HT1080 (cell line): ENCODE measurements at regions not wholly inside any gene's neighbourhood (a gene's known extent, or its start where the extent isn't known, plus 50 kb on each side); places are given as distances from the start of the nearest gene placed in this dataset. TPM values are rescaled to one million over a fixed set of nuclear protein-coding genes. Genes with fewer than 3 reads are reported as not detected.
"Not testable (repeated sequence)": the region's sequence is repeated elsewhere in the genome, so short reads cannot be mapped to it uniquely, and the experiment has no call there.

Experiments
- DNase-seq: peaks from one replicate; pipeline ENCODE4 v3.0.0-alpha.2; 2015; ENCODE audit warnings: low read depth
- small RNA-seq: library from RNA; depleted of rRNA; stranded (forward); fragments of <200 nt; gene quantifications from one replicate; pipeline ENCODE3, GENCODE V24; 2014

DNA sequence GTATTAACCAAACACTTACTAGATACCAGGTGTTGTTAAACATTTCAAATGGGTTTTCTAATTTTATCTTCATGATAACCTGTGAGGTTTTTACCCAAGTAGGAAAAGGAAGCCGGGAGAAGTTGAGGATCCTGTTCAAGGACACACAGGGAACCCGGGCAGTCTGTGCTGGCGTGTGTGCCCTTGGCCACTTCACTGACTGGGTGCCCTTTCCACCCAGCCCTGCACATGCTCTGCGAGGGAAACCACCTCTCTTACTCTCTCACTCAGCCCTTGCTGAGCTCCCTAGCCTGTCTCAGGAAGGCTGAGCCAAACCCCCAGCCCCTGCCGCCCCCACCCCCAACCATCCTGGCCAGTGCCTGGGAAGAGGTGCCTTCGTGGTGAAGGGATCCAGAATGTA, 51.8 kb downstream of the TEX44 start:
- no peak for DNase-seq

DNA sequence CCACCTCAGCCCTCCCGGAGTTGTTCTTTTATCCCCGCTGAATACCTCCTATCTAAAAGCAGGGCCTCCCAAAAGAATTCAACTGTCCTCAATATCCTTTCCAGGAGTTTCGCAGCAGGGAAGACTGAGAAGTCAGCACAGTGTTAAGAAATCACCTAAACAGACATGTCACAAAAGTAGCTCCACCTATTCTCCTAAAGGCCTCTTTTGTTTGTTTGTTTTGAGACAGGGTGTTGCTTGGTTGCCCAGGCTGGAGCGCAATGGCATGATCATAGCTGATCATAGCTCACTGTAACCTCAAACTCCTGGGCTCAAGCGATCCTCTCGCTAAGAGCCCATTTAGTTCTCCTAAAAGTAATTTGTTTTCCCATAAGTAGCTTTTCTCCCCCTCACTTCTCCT, 53.8 kb downstream of the TEX44 start:
- no peak for DNase-seq

- peak; percentile 73 for DNase-seq
Measured at GRCh38 chr2:231648579-231649174, 56.0 kb downstream of the TEX44 start.

DNA sequence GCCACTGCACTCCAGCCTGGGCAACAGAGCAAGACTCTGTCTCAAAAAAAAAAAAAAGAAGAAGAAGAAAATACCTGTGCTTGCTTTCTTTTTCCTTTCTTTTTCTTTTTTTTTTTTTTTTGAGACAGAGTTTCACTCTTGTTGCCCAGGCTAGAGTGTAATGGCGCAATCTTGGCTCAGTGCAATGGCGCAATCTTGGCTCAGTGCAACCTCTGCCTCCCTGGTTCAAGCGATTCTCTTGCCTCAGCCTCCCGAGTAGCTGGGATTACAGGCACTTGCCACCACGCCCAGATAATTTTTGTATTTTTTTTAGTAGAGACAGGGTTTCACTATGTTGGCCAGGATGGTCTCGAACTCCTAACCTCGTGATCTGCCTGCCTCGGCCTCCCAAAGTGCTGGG, 56.8 kb upstream of the PTMA start:
- DNase-seq, result not testable (repeated sequence)

GRCh38 chr2:231655488-231655887, 52.8 kb upstream of the PTMA start:
- no peak for DNase-seq

DNA sequence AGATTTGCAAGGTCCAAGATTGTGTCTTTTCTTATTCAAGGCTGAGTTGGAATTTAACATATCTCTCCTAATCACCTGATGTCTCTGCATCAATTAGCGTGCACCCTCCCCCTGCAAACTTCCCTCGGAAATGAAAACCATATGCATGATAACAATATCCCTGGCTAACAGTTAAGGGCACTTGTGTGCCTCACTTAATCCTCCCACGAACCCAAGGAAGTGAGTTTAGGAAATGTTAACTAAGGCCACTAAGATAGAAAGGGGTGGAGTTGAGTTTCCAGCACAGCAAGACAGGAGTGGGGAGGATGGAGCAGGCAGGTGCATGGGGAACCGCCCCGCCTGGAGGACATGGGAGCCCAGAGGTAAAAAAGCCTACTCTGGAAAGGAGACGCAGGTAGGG, 52.4 kb upstream of the PTMA start:
- DNase-seq, result no peak

Small RNAs in the stretch of these regions (small RNA-seq; reads per million reads assigned to genes)
- gene RN7SL499P, result not detected
